Heart left ventricle (tissue), 16 donors: ENCODE measurements at regions not wholly inside any gene's neighbourhood (a gene's known extent, or its start where the extent isn't known, plus 50 kb on each side); places are given as distances from the start of the nearest gene placed in this dataset.

Experiments
- ATAC-seq, 4 donors: fragments of 200-7000 bp; cut with Tn5 transposase; one replicate each; pipeline ENCODE4 v1.9.1; 2020 to 2022; ENCODE audit warnings: moderate library complexity in 4 of 4, mild to moderate bottlenecking in 3 of 4, moderate number of reproducible peaks in 1 of 4
- DNase-seq, 5 donors: peaks; one replicate each; pipeline ENCODE4 v3.0.0-alpha.2; 2020
- H3K27ac ChIP-seq, 12 donors: fragments of 200-600 bp; sonication (generic) in 4 of 12; one replicate each; pipeline versions ENCODE4 v1.5.0 to v1.8.0; 2016 to 2022; ENCODE audit warnings: mild to moderate bottlenecking in 2 of 12
- H3K27me3 ChIP-seq, 9 donors: fragments of 200-600 bp; sonication (generic) in 2 of 9; one replicate each; pipeline versions ENCODE4 v1.5.1 to v1.8.0; 2016 to 2022; ENCODE audit warnings: mild to moderate bottlenecking in 3 of 9
- H3K36me3 ChIP-seq, 9 donors: fragments of 200-600 bp; sonication (generic) in 2 of 9; one replicate each; pipeline versions ENCODE4 v1.5.0 to v1.8.0; 2018 to 2022; ENCODE audit warnings: mild to moderate bottlenecking in 2 of 9
- H3K4me1 ChIP-seq, 12 donors: fragments of 200-600 bp; sonication (generic) in 4 of 12; one replicate each; pipeline versions ENCODE4 v1.5.0 to v1.8.0; 2016 to 2022; ENCODE audit warnings: mild to moderate bottlenecking in 3 of 12
- H3K4me3 ChIP-seq, 12 donors: fragments of 200-600 bp; sonication (generic) in 4 of 12; one replicate each; pipeline versions ENCODE4 v1.5.0 to v1.8.0; 2017 to 2022; ENCODE audit warnings: mild to moderate bottlenecking in 9 of 12, moderate library complexity in 4 of 12
- H3K9me3 ChIP-seq, 12 donors: fragments of 200-600 bp; sonication (generic) in 4 of 12; one replicate each; pipeline versions ENCODE4 v1.5.0 to v1.8.0; 2016 to 2022; ENCODE audit warnings: mild to moderate bottlenecking in 1 of 12
- POLR2A ChIP-seq, 2 donors: fragments of 450-650 bp; IDR thresholded peaks; one replicate each; pipeline ENCODE4 v1.6.1; 2017; ENCODE audit warnings: antibody characterized with exemption in 2 of 2, mild to moderate bottlenecking in 2 of 2, moderate library complexity in 2 of 2
- WGBS, 4 donors: extraction: QIAGEN DNeasy Blood & Tissue Kit in 2 of 4; methylation state at CpG; one replicate each; pipeline versions ENCODE4 v1.1.5 to v1.1.7; 2013 to 2018; 5-methylcytosine and 5-hydroxymethylcytosine counted together
- intact Hi-C, 10 donors: fragments of 100-400 bp; cut with DNase I; formaldehyde crosslinking; loops; one replicate each; pipeline versions ENCODE4 v1.11.1 to v1.14.2; 2022
- TF ChIP-seq, protein P1 (sequence below), 12 donors: fragments of 200-600 bp; sonication (generic) in 4 of 12; IDR thresholded peaks; one replicate each; pipeline versions ENCODE4 v1.5.0 to v1.8.0; 2018 to 2022; ENCODE audit warnings: antibody characterized with exemption in 12 of 12, mild to moderate bottlenecking in 5 of 12
- donor health status: ischemic (EF 13 %, LVEDD 7.1; RV severe dilation, severe dysfunction).
- donor health status: healthy with polysubstance abuse.
- donor health status: DM: no; HTN: yes; CAD: no.
- donor health status: DM: no; HTN: no; CAD: no.
- donor health status: ischemic (EF 25% LVEDD 6.9; RV normal size, moderate dysfunction).
- donor health status: ischemic (EF 25% LVEDD 5.7; RV mildly dilated, moderate dysfunction).
- donor health status: healthy.
- donor health status: DM: yes; HTN: yes; CAD: no.
- donor health status: ischemic (EF 35%, LVEDD 5.7; RV mildly dilated, moderate dysfunction).
- donor health status: nonischemic (EF 11% LVEDD 7.7; RV severe dilation, severe dysfunction).
- donor health status: DM: yes; HTN: yes; CAD: no.
- donor health status: PGD.
- donor health status: ischemic (EF 29% LVEDD 5.4; RV normal size, mild dysfunction).
- donor health status: nonischemic (EF 23%, LVEDD 6.1; RV moderate dilation, normal function).

DNA sequence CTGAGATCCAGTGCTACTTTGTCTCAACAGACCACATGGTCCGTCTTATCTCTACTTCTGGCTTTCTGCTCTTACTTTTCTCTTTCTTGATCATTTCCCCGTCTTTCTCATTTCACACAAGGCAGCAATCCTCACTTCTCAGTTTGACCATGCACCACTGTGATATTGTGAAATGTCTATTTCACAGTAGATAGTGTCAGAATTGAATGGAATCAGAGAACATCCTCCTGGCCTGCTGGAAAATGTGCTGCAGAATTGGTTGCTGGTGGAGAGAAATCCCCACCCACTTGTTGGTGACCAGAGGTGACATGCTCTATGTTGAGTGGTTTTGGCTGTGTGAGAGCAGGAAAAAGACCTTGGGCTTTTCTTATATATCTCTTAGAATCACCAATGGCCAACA lies 57.8 kb upstream of the RCN1 start:
- H3K4me1 ChIP-seq: no peaks in the 10 kb centered on the region
- H3K9me3 ChIP-seq: no peaks in the 10 kb centered on the region
- no peaks in the 10 kb centered on the region for H3K36me3 ChIP-seq
- intact Hi-C loops: no loop called here
- 54 to 62% (median 60%) methylated on average over 2 of the region's 2 CpGs for WGBS, 4 donors
- no peak for DNase-seq
- TF ChIP-seq POLR2A (IDR thresholded peaks at IDR 0.05): no peak
- TF ChIP-seq, protein P1, sequence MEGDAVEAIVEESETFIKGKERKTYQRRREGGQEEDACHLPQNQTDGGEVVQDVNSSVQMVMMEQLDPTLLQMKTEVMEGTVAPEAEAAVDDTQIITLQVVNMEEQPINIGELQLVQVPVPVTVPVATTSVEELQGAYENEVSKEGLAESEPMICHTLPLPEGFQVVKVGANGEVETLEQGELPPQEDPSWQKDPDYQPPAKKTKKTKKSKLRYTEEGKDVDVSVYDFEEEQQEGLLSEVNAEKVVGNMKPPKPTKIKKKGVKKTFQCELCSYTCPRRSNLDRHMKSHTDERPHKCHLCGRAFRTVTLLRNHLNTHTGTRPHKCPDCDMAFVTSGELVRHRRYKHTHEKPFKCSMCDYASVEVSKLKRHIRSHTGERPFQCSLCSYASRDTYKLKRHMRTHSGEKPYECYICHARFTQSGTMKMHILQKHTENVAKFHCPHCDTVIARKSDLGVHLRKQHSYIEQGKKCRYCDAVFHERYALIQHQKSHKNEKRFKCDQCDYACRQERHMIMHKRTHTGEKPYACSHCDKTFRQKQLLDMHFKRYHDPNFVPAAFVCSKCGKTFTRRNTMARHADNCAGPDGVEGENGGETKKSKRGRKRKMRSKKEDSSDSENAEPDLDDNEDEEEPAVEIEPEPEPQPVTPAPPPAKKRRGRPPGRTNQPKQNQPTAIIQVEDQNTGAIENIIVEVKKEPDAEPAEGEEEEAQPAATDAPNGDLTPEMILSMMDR (IDR thresholded peaks at IDR 0.05): no peak
- H3K4me3 ChIP-seq: no peak overlapping the region
- H3K27ac ChIP-seq: no peak overlapping the region
- ATAC-seq: no peak
- peaks cover 0 to 20% (median 0%) of the 10 kb centered on the region in 9 donors for H3K27me3 ChIP-seq

DNA sequence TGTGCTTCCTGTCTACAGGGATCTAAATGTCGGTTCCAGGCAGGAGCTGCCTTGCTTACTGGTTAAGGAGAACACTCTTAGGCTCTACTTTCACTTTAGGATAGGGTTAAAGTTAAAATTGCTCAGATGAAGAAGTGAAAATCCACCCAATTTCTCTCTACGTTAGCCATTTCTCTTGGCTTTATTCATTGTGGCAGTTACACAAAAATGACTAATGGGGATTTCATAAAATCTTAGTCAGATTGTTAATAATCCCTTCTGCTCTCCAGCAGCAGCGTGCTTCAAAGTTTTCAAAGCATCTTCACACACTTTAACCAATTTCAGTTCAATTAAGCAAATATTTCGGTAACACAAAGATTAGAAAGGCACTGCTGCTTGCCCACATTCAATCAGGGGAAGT lies 58.4 kb upstream of the RCN1 start:
- Histone ChIP-seq H3K4me1 (no peaks in the 10 kb centered on the region), H3K27ac (no peak overlapping the region), H3K9me3 (no peaks in the 10 kb centered on the region), H3K27me3 (peaks cover 0 to 20% (median 0%) of the 10 kb centered on the region in 9 donors), H3K4me3 (no peak overlapping the region), H3K36me3 (no peaks in the 10 kb centered on the region)
- intact Hi-C loops: no loop called here
- no peak for TF ChIP-seq POLR2A (IDR thresholded peaks at IDR 0.05)
- TF ChIP-seq, protein P1 (IDR thresholded peaks at IDR 0.05): no peak
- ATAC-seq (no peak), DNase-seq (no peak)
- 58 to 66% (median 60%) methylated on average over 4 of the region's 4 CpGs for WGBS, 4 donors

DNA sequence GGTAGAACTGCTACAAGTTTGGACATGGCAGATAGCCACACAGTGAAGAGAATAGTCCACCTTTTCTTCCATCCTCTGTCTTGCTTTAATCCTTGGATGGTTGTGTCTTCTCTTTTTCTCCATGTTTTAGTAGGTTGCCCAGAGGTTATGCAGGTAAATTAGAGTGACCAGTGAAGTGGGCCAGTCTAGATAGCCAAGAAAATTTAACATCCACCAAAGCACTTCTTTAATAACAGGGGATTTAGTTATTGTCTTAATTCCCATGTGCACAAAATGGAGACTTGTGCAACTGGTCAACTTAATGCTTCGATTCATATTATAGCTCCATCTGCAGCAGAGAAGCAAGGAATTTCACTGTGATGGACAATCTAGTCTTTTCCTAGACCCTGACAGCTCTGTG lies 58.8 kb upstream of the RCN1 start:
- DNase-seq (no peak), ATAC-seq (no peak)
- no peak for TF ChIP-seq POLR2A (IDR thresholded peaks at IDR 0.05)
- TF ChIP-seq, protein P1 (IDR thresholded peaks at IDR 0.05): no peak
- WGBS, 4 donors: 70 to 94% (median 86%) methylated on average over 1 of the region's 1 CpG
- no peaks in the 10 kb centered on the region for H3K36me3 ChIP-seq
- no peak overlapping the region for H3K27ac ChIP-seq
- H3K4me3 ChIP-seq: no peak overlapping the region
- H3K9me3 ChIP-seq: no peaks in the 10 kb centered on the region
- intact Hi-C loops: no loop called here
- peaks cover 0 to 20% (median 0%) of the 10 kb centered on the region in 9 donors for H3K27me3 ChIP-seq
- no peaks in the 10 kb centered on the region for H3K4me1 ChIP-seq

DNA sequence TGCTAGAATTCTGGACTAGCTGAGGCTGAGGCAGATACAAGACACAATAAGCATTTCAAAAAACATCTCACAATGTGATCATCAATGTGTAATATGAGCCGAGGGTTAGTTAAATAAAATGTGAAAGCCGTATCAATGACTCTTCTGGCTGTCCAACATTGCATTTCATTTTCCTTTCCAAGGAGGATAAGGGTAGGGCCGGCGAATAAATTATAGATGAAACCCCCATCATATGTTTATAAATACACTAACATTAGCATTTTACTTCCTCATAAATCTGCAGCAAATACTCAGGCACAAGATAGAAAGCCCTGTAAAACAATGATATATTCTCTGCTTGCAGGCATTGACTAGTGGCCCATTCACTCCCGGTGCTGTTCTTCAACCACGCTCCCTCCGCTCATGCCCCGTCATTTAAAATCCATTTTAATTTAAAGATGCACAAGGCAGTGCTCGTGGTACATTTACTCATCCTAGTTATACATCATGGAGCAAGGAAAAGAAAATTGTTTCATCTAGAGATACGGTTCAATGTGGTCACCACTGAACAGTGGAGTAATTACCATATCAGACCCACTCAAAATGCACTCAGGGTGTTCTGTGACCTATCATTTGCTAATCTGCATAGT lies 59.9 kb upstream of the RCN1 start:
- Histone ChIP-seq H3K36me3 (no peaks in the 10 kb centered on the region), H3K27ac (no peak overlapping the region), H3K9me3 (no peaks in the 10 kb centered on the region), H3K4me1 (no peaks in the 10 kb centered on the region), H3K4me3 (no peak overlapping the region), H3K27me3 (peaks cover 0 to 26% (median 0%) of the 10 kb centered on the region in 9 donors)
- TF ChIP-seq POLR2A (IDR thresholded peaks at IDR 0.05): no peak
- TF ChIP-seq, protein P1 (IDR thresholded peaks at IDR 0.05): no peak
- 85 to 90% (median 90%) methylated on average over 10 of the region's 10 CpGs for WGBS, 4 donors
- DNase-seq (no peak), ATAC-seq (no peak)
- intact Hi-C loops: no loop called here
